WTC11 (cell line): ENCODE measurements at regions not wholly inside any gene's neighbourhood (a gene's known extent, or its start where the extent isn't known, plus 50 kb on each side); places are given as distances from the start of the nearest gene placed in this dataset.

Experiments used
- ATAC-seq: fragments of 200-7000 bp; cut with Tn5 transposase; 2 replicates; pipeline ENCODE4 v1.10.0; 2021; ENCODE audit warnings: mild to moderate bottlenecking, moderate library complexity
- CTCF ChIA-PET: fragments of 300-600 bp; sonication (Branson Sonifier 250); formaldehyde crosslinking; loops from one replicate; lab custom pipeline; 2021; ENCODE audit warnings: antibody characterized with exemption; lab: Charles Lee
- POLR2A ChIA-PET: fragments of 350-600 bp; sonication (Branson Sonifier 250); formaldehyde crosslinking; loops from one replicate; lab custom pipeline; 2021; ENCODE audit warnings: antibody characterized with exemption; lab: Charles Lee
- DNase-seq: peaks from one replicate; pipeline ENCODE4 v3.0.0; 2021; ENCODE audit warnings: low spot score
- H3K27ac Mint-ChIP-seq: 2 replicates; pipeline ENCODE4 v1.8.0; 2021; ENCODE audit warnings: mixed read lengths
- H3K27me3 Mint-ChIP-seq: 2 replicates; pipeline ENCODE4 v1.8.0; 2021; ENCODE audit warnings: low read depth, mild to moderate bottlenecking, moderate library complexity, mixed read lengths
- H3K36me3 Mint-ChIP-seq: 2 replicates; pipeline ENCODE4 v1.8.0; 2021; ENCODE audit warnings: mixed read lengths
- H3K4me1 Mint-ChIP-seq: 2 replicates; pipeline ENCODE4 v1.8.0; 2022; ENCODE audit warnings: mixed read lengths
- H3K4me3 Mint-ChIP-seq: 2 replicates; pipeline ENCODE4 v1.8.0; 2021; ENCODE audit warnings: mild to moderate bottlenecking, moderate library complexity, mixed read lengths
- H3K9me3 Mint-ChIP-seq: 2 replicates; pipeline ENCODE4 v1.8.0; 2021; ENCODE audit warnings: mixed read lengths
- AR ChIP-seq: fragments of 250-450 bp; sonication (Bioruptor Pico); IDR thresholded peaks from 2 replicates; pipeline ENCODE4 v1.9.0; 2021; ENCODE audit warnings: mild to moderate bottlenecking
- ARID4B ChIP-seq: sonication (generic); formaldehyde crosslinking; IDR thresholded peaks from 2 replicates; pipeline ENCODE4 v1.8.0; 2023; ENCODE audit warnings: missing genetic modification reagents, mild to moderate bottlenecking, borderline replicate concordance
- ATF6 ChIP-seq: sonication (generic); formaldehyde crosslinking; IDR thresholded peaks from 2 replicates; pipeline ENCODE4 v1.8.1; 2023; ENCODE audit warnings: mild to moderate bottlenecking, missing genetic modification reagents
- CREB1 ChIP-seq: sonication (generic); formaldehyde crosslinking; IDR thresholded peaks from 2 replicates; pipeline ENCODE4 v1.8.0; 2023; ENCODE audit warnings: mild to moderate bottlenecking, missing genetic modification reagents
- CTCF ChIP-seq: fragments of 200-600 bp; IDR thresholded peaks from 2 replicates; pipeline ENCODE4 v1.8.0; 2022; ENCODE audit warnings: antibody characterized with exemption
- GABPB1 ChIP-seq: sonication (generic); formaldehyde crosslinking; IDR thresholded peaks from 2 replicates; pipeline ENCODE4 v1.8.1; 2023; ENCODE audit warnings: mild to moderate bottlenecking, missing genetic modification reagents
- IRF2 ChIP-seq: sonication (generic); formaldehyde crosslinking; IDR thresholded peaks from 2 replicates; pipeline ENCODE4 v1.8.0; 2022; ENCODE audit warnings: low read depth, missing genetic modification reagents, borderline replicate concordance
- JUN ChIP-seq: sonication (generic); formaldehyde crosslinking; IDR thresholded peaks from 2 replicates; pipeline ENCODE4 v1.8.0; 2023; ENCODE audit warnings: mild to moderate bottlenecking, missing genetic modification reagents
- MLX ChIP-seq: sonication (generic); formaldehyde crosslinking; IDR thresholded peaks from 2 replicates; pipeline ENCODE4 v1.8.1; 2023; ENCODE audit warnings: mild to moderate bottlenecking, missing genetic modification reagents, moderate library complexity
- MYBL2 ChIP-seq: sonication (generic); formaldehyde crosslinking; IDR thresholded peaks from 2 replicates; pipeline ENCODE4 v1.8.1; 2023; ENCODE audit warnings: mild to moderate bottlenecking, moderate library complexity, missing genetic modification reagents
- NFYB ChIP-seq: sonication (generic); formaldehyde crosslinking; conservative IDR thresholded peaks from 2 replicates; pipeline ENCODE4 v1.8.0; 2022; ENCODE audit warnings: low read depth, missing genetic modification reagents
- SOX15 ChIP-seq: fragments of 250-450 bp; sonication (Bioruptor Pico); IDR thresholded peaks from 2 replicates; pipeline ENCODE4 v1.9.0; 2021; ENCODE audit warnings: mild to moderate bottlenecking
- TCF7 ChIP-seq: sonication (generic); formaldehyde crosslinking; IDR thresholded peaks from 2 replicates; pipeline ENCODE4 v1.8.0; 2022; ENCODE audit warnings: mild to moderate bottlenecking, low read depth, missing genetic modification reagents, moderate library complexity
- ZNF138 ChIP-seq: sonication (generic); formaldehyde crosslinking; conservative IDR thresholded peaks from 2 replicates; pipeline ENCODE4 v1.8.1; 2022; ENCODE audit warnings: mild to moderate bottlenecking, moderate library complexity, missing genetic modification reagents
- ZNF416 ChIP-seq: fragments of 250-450 bp; sonication (Bioruptor Pico); IDR thresholded peaks from 2 replicates; pipeline ENCODE4 v1.9.0; 2021; ENCODE audit warnings: mild to moderate bottlenecking, inconsistent platforms

- TF ChIP-seq ATF6 (no peak), CTCF (no peak), IRF2 (no peak)
- TF ChIP-seq, all 79 proteins: peak for 0
Observed at GRCh38 chr16:5349670-5350517, 252.3 kb upstream of the EEF2KMT start (continued).

GRCh38 chr16:5349101-5349500, 251.5 kb upstream of the EEF2KMT start:
- CTCF ChIA-PET: interaction anchor here (1.0 to 1.7 kb wide), 4 partner anchors 13 to 141 kb away, joined by 3 to 6 read pairs (median 4); no protein-coding TSS in a partner anchor

More at GRCh38 chr16:5349101-5349500, 251.5 kb upstream of the EEF2KMT start:
- Mint-ChIP-seq H3K27me3 (peaks cover 3% of the 10 kb centered on the region; the same call in 1 of the 2 replicates), H3K4me3 (no peak overlapping the region), H3K27ac (no peak overlapping the region), H3K36me3 (no peaks in the 10 kb centered on the region), H3K9me3 (peaks cover 16% of the 10 kb centered on the region), H3K4me1 (peaks cover 10% of the 10 kb centered on the region)
- DNase-seq (no peak), ATAC-seq (no peak)
- POLR2A ChIA-PET: no interaction called here
- TF ChIP-seq MLX (CRISPR knock-in tag) (no peak), CREB1 (no peak), ARID4B (CRISPR knock-in tag) (no peak), SOX15 (CRISPR knock-in tag) (no peak), GABPB1 (CRISPR knock-in tag) (no peak), TCF7 (CRISPR knock-in tag) (no peak), JUN (no peak), AR (CRISPR knock-in tag) (no peak), ZNF416 (CRISPR knock-in tag) (no peak), ZNF138 (CRISPR knock-in tag) (no peak), NFYB (CRISPR knock-in tag) (no peak), MYBL2 (no peak)
